Aorta (tissue), 5 donors: ENCODE measurements at regions not wholly inside any gene's neighbourhood (a gene's known extent, or its start where the extent isn't known, plus 50 kb on each side); places are given as distances from the start of the nearest gene placed in this dataset.

Source experiments
- ATAC-seq: fragments of 200-7000 bp; cut with Tn5 transposase; one replicate; pipeline ENCODE4 v1.9.1; 2022; ENCODE audit warnings: moderate library complexity; ENCODE audit not compliant: low FRiP score
- DNase-seq, 2 donors: peaks; one replicate each; pipeline ENCODE4 v3.0.0-alpha.2; 2020
- H3K27ac ChIP-seq, 2 donors: one replicate each; pipeline ENCODE4 v1.5.1; 2013; ENCODE audit warnings: low read length in 2 of 2, mild to moderate bottlenecking in 2 of 2, moderate library complexity in 2 of 2, control low read depth in 1 of 2, inconsistent platforms in 1 of 2, low read depth in 1 of 2
- H3K27me3 ChIP-seq, 2 donors: one replicate each; pipeline ENCODE4 v1.6.1; 2013; ENCODE audit warnings: control low read depth in 1 of 2, low read length in 1 of 2, mild to moderate bottlenecking in 1 of 2, moderate library complexity in 1 of 2; ENCODE audit not compliant: insufficient read depth in 2 of 2, control insufficient read depth in 1 of 2
- H3K36me3 ChIP-seq, 2 donors: one replicate each; pipeline ENCODE4 v1.6.1; 2013; ENCODE audit warnings: control low read depth in 1 of 2, low read length in 1 of 2, mild to moderate bottlenecking in 1 of 2; ENCODE audit not compliant: insufficient read depth in 2 of 2, control insufficient read depth in 1 of 2
- H3K4me1 ChIP-seq, 2 donors: one replicate each; pipeline ENCODE4 v1.6.1; 2013; ENCODE audit warnings: low read length in 2 of 2, control low read depth in 1 of 2, mild to moderate bottlenecking in 1 of 2, moderate library complexity in 1 of 2; ENCODE audit not compliant: insufficient read depth in 2 of 2, control insufficient read depth in 1 of 2
- H3K4me3 ChIP-seq, 2 donors: one replicate each; pipeline ENCODE4 v1.5.1; 2013; ENCODE audit warnings: low read length in 2 of 2, control low read depth in 1 of 2, mild to moderate bottlenecking in 1 of 2
- H3K9me3 ChIP-seq: one replicate; pipeline ENCODE4 v1.6.1; 2013; ENCODE audit warnings: mild to moderate bottlenecking, low read length; ENCODE audit not compliant: control insufficient read depth
- WGBS, 2 donors: extraction: QIAGEN DNeasy Blood & Tissue Kit; methylation state at CpG; one replicate each; pipeline ENCODE4 v1.1.7; 2013; 5-methylcytosine and 5-hydroxymethylcytosine counted together
- intact Hi-C, 2 donors: fragments of 100-400 bp; cut with DNase I; formaldehyde crosslinking; loops; one replicate each; pipeline versions ENCODE4 v1.14.2 to v1.15.0; 2022
- donor health status: healthy with polysubstance abuse.
- donor health status: Bipolar disorder and iron deficiency.
- donor health status: DM: no; HTN: no; CAD: no.
- donor health status: DM: no; HTN: no; CAD: no.
- donor health status: DM: yes; HTN: yes; CAD: no.

DNA sequence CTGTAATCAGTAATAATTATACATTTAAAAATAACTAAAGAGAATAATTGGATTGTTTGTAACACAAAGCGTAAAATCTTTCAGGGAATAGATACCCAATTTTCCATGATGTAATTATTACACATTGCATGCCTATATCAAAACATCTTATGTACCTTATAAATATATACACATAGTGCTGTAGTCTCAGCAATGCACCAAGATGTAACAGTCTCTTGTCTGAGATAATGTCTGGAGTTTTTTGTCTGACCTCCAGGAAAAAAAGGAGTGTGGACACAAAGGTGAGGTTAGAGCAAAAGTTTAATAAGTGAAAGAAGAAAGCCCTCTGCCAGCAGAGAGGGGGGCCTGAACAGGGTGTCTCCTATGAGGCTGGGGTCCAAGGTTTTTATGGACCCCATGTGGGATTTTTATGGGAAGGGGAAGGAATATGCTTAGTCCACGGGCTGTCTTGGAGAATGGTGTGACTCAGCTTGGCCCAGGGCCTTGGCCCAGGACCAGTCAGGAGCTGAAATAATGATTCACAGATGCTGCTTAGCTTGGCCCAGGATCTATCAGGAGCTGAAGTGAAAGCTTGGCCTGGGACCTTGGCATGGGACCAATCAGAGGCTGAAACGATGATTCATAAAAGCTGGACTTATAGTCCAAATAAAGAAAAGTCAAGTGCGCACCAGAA lies 545.0 kb downstream of the ZPLD1 start:
- Histone ChIP-seq H3K27ac (no peak overlapping the region), H3K36me3 (no peaks in the 10 kb centered on the region), H3K4me1 (peaks cover 0 to 2% of the 10 kb centered on the region in 2 donors), H3K4me3 (no peak overlapping the region), H3K27me3 (peaks cover 0 to 2% of the 10 kb centered on the region in 2 donors), H3K9me3 (peaks cover 1% of the 10 kb centered on the region)
- intact Hi-C loops, result no loop called here
- ATAC-seq (peak; percentile 93), DNase-seq (peak; percentile 90 to 91)
- 13 to 17% methylated on average over 4 of the region's 4 CpGs for WGBS, 2 donors

DNA sequence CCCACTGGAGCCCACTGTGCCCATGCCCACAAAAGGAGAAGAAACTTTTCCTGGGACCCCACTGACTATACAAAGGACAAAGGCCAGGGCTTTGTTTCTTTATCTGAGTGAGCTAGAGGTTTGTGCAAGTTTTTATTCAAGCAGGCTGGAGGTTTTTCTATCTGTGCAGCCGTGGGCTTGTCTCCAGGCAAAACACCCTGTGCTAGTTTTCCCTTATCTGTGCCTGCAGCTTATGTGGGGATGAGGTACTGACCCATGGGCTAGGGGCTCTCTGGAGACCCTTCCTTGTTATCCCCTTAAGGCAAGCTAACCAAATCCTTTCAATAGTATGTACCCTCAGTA lies 545.5 kb downstream of the ZPLD1 start:
- peak; percentile 43 for ATAC-seq
- Histone ChIP-seq H3K4me3 (no peak overlapping the region), H3K9me3 (peaks cover 1% of the 10 kb centered on the region), H3K27ac (no peak overlapping the region), H3K4me1 (peaks cover 0 to 2% of the 10 kb centered on the region in 2 donors), H3K27me3 (peaks cover 0 to 2% of the 10 kb centered on the region in 2 donors), H3K36me3 (no peaks in the 10 kb centered on the region)
- 0 to 11% methylated on average over 1 of the region's 1 CpG for WGBS, 2 donors
- intact Hi-C loops, result no loop called here
- no peak for DNase-seq

DNA sequence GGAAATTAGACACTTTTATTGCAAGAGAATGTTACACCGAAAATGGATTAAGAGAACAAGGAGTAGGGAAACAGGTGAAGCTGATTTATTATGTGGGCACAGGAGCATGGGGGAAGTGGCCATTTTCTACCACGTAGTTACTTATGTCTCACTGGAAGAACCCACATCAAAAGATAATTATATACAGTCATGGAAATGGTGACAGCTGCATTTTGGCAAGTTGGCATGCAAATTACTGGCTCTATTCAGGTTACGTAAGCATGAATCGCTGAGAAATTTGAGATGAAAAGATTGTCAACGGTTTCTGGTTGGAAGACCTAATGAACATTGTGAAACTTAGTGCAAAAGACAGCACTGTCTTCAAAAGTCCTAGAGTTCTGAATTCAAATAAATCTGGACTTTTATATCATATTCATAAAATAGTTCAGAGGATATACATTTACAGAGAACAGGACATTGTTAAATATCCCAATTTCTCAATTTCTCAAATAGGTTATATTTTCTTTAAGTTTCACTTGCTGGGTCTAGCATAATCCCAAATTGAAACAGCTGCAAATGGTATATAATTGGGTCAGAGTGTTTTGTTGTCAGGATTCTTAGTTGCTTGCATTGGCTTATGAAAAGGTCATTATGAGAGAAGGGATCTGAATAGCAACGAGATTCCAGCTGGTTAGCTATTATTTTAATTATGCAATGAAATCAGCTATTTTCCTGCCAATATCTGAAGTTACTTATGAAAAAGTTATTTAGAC lies 567.8 kb downstream of the ZPLD1 start:
- H3K36me3 ChIP-seq, result no peaks in the 10 kb centered on the region
- H3K4me1 ChIP-seq, result no peaks in the 10 kb centered on the region
- intact Hi-C loops, result no loop called here
- no peak overlapping the region for H3K4me3 ChIP-seq
- DNase-seq (no peak), ATAC-seq (no peak)
- no peaks in the 10 kb centered on the region for H3K27me3 ChIP-seq
- no peak overlapping the region for H3K27ac ChIP-seq
- 70 to 76% methylated on average over 6 of the region's 6 CpGs for WGBS, 2 donors
- H3K9me3 ChIP-seq, result no peaks in the 10 kb centered on the region

DNA sequence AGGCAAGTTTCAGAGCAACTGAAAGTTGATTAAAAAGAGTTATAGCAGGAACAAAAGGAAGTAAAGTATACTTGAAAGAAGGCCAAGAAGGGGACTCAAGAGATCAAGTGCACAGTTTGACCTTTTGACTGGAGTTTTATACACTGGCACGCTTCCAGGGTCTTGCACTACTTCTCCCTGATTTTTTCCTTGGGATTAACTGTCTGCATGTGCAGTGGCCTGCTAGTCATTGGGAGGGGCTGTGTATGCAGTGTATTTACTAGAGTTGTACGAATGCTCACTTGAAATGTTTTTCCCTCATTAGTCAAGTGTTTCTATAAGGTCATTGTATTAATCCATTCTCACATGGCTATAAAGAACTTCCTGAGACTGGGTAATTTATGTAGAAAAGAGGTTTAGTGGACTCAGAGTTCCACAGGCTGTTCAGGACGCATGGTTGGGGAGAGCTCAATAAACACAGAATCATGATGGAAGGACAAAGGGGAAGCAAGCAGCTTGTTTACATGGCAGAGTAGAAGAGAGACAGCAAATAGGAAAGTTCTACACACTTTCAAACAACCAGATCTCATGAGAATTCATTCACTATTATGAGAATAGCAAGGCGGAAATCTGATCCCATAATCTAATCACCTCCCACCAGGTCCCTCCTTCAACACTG lies 571.8 kb downstream of the ZPLD1 start:
- H3K27me3 ChIP-seq, result no peaks in the 10 kb centered on the region
- no peak for DNase-seq
- no peaks in the 10 kb centered on the region for H3K36me3 ChIP-seq
- WGBS, 2 donors, result 90 to 91% methylated on average over 4 of the region's 4 CpGs
- ATAC-seq, result no peak
- intact Hi-C loops, result no loop called here
- H3K9me3 ChIP-seq, result peaks cover 1% of the 10 kb centered on the region
- H3K27ac ChIP-seq, result no peak overlapping the region
- no peaks in the 10 kb centered on the region for H3K4me1 ChIP-seq
- no peak overlapping the region for H3K4me3 ChIP-seq

DNA sequence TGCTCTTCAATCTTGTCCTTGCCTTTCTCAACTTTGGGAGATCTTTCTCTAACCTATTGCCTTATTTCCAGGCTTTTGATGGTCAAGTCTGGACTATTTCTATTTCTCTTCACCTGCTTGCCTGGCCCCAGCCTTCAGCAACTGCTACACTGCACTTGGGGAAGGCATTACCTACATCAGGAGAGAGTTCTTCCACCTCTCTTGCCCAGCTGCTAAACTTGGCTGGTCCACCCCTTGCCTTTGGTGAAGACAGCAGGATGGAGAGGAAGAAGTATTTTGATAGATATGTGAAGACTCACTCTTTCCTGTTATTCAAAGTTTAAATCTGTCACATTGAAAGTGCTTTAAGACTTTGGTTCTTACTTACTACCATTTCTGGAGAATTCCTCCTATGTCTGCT lies 574.8 kb downstream of the ZPLD1 start:
- Histone ChIP-seq H3K27ac (no peak overlapping the region), H3K4me1 (no peaks in the 10 kb centered on the region), H3K36me3 (no peaks in the 10 kb centered on the region), H3K4me3 (no peak overlapping the region), H3K27me3 (no peaks in the 10 kb centered on the region), H3K9me3 (peaks cover 1% of the 10 kb centered on the region)
- intact Hi-C loops, result no loop called here
- no peak for DNase-seq
- no peak for ATAC-seq

DNA sequence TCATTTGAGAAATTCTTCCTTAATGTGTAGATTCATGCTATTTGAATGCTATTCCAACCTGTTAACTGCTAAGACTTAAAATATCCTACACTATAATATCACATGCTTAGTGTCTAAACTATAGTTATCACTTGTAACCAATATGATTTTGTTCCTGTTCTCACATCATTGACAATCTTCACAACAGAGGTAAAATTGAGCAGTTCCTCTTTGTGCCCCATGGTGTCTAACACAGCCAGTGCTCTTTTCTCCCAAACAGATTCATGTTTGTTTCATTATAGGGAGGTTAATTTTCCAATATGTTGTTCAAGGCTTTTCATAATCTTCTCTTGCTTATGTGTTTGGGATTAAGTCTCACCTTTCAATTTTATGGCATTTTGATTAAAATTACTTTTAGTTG lies 591.1 kb downstream of the ZPLD1 start:
- DNase-seq, result no peak
- Histone ChIP-seq H3K9me3 (no peaks in the 10 kb centered on the region), H3K27ac (no peak overlapping the region), H3K4me3 (no peak overlapping the region), H3K36me3 (no peaks in the 10 kb centered on the region), H3K4me1 (no peaks in the 10 kb centered on the region), H3K27me3 (no peaks in the 10 kb centered on the region)
- intact Hi-C loops, result no loop called here
- ATAC-seq, result no peak

DNA sequence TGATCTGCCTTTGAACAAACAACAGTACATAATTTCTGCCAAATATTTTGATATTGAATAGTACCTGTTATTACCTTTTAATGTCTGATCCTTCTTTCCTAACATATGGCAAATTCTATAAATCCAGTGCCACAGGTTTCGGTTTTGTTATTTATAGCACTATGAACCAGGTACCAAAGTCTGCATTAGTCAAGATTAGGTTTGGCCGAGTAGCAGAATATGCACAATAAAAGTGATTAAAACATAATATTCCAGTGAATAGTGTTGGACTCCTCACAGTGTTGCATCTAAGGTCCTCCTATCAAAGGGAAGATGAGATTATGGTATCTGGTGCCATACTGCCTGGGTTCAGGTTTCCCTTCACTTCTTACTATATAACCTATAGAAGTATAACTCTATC lies 599.0 kb downstream of the ZPLD1 start:
- no peak for ATAC-seq
- no peak for DNase-seq
- H3K4me1 ChIP-seq, result no peaks in the 10 kb centered on the region
- no peaks in the 10 kb centered on the region for H3K27me3 ChIP-seq
- no peak overlapping the region for H3K4me3 ChIP-seq
- no peaks in the 10 kb centered on the region for H3K9me3 ChIP-seq
- H3K36me3 ChIP-seq, result no peaks in the 10 kb centered on the region
- 88 to 91% methylated on average over 2 of the region's 2 CpGs for WGBS, 2 donors
- no peak overlapping the region for H3K27ac ChIP-seq
- intact Hi-C loops, result no loop called here

DNA sequence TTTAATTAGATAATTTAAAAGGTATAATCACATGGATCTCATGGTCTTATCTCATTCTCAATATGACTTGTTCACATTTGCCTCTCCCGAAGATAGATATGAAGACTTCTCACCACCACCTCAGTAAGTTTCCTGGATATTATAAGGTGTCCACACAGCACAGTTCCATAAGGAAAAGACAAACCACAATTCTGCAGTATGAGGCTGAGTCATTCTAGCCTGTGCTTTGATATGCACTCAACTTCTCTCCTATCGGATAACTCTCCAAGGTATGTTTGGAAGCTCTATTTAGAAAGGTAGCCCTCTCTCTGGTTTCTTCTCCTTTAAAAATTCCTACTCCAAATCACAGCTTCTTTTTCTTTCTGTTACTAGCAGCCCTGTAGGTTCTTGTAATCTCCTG lies 612.8 kb downstream of the ZPLD1 start:
- no peak for DNase-seq
- intact Hi-C loops, result no loop called here
- Histone ChIP-seq H3K4me3 (no peak overlapping the region), H3K27me3 (no peaks in the 10 kb centered on the region), H3K27ac (no peak overlapping the region), H3K36me3 (no peaks in the 10 kb centered on the region), H3K9me3 (no peaks in the 10 kb centered on the region), H3K4me1 (no peaks in the 10 kb centered on the region)
- 83 to 88% methylated on average over 2 of the region's 2 CpGs for WGBS, 2 donors
- no peak for ATAC-seq
